ENCODE measurements at regions not wholly inside any gene's neighbourhood (a gene's known extent, or its start where the extent isn't known, plus 50 kb on each side); places are given as distances from the start of the nearest gene placed in this dataset.
"Not testable (repeated sequence)": the region's sequence is repeated elsewhere in the genome, so short reads cannot be mapped to it uniquely, and the experiment has no call there.

DNA sequence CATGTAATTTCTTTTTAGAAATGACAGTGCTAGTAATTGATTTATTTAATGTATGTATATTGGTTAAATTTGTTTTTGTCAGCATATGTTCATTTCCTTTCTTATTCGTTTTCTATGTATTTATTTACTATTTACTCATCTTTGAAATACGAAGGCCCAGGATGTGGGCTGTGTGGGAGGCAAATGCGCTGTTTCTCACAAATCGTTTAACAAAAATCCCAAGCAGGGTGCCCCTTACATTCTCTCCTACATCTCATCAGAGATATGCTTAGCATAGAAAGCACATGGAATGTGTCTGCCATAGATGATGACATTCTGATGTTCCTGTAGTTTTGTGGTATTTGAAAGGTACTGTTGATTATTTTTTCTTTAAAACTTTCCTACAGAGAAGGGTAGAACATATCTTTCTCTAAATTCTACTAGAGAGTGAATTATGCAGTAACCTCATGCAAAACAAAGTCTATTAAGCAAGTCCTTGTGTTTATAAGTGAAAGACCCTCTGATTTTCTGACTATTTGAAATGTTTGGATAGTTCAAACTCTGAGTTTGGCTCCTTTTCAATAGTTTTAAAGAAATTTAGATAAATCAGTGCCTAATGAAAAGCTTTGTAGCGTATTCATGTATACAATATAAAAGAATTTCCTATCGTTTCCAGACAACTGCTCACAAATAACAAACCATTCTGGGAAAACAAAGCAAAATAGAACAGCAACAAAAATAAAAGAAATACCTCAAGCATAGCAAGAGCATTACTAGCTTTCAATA, 111.1 kb upstream of the VGLL3 start:
- no peak for DNase-seq

DNA sequence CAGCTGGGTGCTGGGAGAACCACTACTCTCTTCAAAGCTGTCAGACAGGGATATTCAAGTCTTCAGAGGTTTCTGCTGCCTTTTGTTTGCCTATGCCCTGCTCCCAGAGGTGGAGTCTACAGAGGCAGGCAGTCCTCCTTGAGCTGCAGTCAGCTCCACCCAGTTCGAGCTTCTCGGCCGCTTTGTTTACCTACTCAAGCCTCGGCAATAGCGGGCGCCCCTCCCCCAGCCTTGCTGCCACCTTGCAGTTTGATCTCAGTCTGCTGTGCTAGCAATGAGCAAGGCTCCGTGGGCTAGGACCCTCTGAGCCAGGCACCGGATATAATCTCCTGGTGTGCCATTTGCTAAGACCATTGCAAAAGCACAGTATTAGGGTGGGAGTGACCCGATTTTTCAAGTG, 106.8 kb upstream of the VGLL3 start:
- DNase-seq, result not testable (repeated sequence)

DNA sequence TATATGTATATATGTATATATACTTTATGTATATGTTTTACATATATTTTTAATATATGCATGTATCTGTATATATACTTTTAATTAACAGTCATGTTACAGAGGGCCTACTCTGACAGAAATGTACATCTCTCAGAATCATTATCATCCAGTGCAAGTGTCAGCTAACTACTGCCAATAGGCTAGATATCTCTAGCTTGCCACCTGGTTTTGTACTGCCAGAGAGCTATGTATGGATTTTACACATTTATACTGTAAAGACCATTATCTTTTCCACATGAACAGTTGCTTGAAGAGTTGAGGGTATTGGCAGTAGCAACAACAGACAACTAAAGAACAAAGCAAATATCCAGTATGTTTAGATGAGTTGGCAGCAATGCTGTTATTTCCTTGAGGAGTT, 99.7 kb upstream of the VGLL3 start:
- no peak for DNase-seq

DNA sequence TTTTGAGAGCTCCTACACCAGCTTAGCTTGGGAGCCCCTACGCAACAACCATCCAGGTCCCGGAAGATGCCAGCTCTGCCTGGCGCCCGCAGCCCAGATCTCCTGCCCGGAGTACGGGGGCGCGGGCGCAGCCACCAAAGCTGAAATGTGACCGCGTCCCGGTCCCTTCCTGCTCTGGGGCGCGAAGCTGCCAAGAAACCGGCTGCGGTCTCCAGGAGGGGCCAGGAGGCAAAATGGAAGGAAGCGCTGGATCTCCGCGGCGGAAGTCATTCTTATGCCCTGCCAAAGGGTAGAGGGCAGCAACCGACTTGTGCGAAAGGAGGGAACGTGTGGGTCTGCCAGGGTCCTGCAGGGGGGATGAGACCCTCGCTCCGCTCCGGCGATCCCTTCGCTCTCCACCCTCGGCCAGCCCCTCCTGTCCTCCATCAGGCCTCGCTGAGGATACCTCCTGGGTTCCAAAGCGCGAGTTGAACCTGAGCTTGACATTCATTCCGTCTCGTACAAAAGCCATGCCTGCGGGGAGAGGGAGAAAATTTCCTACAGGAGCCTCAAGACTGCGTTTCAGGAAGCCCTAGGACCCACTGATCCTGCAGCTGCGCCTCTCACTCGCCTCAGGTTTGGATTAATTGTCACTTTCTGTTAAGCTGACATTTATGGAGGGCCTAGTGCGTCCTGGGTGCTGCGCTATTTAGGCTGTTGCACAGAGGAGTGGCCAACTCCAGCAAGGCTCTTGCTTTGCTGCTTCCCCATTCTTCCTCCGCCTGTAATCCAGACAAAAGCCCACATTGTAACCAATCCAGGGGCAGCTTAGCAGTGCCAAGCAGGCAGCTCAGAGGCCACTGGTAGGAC, 98.3 kb upstream of the VGLL3 start:
- DNase-seq, result peak in 55 of 56 donors; percentile 17 to 89 (median 70)

DNA sequence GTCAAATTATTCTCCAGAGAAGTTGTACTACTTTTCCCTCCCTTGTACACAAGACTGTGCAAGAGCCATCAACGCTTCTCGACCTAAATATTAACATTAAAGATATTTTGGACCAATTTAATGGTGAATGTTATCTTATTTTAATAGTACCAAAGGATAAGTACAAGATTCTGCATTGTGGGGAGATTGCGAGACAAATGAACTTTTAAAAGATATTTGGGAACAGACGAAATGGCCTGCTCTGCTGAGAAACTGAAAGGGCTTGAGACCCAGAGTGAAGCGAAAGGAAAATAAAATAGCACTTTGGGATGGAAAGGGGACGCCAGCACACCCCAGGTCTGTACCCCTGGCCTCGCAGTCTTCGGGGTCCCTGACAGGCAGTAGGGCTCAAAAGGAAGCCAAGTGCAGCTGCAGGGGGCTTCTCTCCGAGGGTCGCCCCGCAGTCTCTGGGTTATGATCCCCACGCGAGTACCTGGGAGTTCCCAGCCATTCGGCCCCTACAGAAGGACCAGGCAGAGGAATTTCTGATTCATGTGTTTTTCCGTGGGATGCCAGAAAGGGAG, 97.6 kb upstream of the VGLL3 start:
- DNase-seq, result peak in 6 of 56 donors; percentile 20 to 63 (median 32)

DNA sequence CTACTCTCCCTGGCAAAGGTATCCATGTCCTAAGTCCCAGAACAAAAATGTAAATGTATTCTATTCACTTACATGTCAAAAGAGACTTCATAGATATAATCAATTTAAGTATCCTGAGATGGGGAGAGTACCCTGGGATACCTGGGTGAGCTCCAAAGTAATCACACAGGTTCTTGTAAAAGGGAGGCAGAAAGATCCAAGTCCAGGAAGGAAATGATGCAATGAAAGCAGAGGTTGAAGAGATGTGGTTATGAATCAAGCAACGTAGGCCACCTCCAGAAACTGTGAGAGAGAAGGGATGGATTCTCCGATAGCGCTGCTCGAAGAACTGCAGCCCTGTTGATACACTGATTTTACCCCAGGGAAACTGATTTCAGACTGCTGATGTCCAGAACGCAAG, 93.9 kb upstream of the VGLL3 start:
- DNase-seq, result no peak

DNA sequence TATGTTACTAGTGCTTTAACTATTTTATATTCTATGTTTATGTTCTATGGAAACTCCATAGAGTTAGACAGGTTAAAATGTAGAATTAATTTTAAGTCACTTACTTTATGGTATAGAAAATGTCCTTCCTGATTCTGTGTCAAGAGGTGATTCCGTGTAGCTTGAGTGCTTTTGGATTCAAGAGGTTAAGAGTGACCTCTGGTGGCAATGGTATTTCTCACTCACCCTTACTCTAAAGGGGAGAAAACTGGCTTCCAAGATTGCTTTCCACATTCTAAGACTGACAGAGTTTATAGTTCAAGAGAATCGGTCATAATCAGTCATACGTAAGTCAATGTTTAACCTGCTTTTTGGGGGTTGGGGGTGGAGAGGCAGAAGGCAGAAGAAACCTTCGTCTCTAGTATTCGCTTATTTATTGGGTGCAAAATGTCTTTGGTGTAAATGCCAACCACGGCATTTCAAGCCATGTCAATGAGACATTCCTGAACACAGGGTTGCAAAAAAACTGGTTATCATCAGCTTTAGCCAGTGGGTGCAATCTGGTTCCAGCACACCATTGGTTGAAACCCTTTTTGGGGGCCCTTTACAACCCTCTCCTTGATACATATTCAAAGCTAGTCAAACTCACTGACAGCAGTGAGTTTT, 92.0 kb upstream of the VGLL3 start:
- DNase-seq, result peak in 5 of 56 donors; percentile 3 to 44 (median 12)

DNA sequence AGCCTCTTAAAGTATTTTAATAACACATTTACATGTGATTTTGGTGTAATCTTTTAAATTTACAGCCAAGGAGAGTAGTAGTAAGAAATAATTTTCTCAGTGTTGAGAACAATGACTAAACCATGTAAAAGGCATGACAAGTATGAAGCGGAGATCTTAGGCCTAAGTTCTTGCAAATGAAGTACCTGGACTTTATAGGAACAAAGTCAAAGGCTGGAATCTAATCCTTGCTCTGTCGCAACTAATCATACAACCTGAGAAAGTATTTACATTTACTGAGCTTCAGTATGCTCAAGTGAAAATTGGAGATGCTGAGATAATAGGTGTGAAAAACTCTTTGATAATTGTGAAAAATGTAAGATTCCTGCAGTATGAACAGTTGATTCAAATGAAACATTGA, 86.4 kb upstream of the VGLL3 start:
- no peak for DNase-seq

DNA sequence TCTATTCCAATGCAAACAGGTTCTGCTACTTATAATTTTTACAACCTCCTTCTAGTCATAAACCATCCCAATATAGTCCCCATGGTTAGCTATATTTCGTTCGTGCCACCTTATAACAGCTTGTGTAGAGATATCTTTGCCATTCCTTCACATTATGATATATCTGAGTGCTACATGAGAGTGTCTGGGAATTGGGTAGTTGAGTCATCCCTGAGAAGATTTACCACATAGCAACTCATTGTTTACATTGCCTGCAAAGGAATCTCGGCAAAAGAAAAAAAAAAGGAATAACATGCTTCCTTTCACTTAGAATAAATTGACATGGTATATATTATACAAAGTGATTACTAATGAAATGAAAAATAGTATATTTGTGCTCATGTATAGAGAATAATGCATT, 86.0 kb upstream of the VGLL3 start:
- no peak for DNase-seq

DNA sequence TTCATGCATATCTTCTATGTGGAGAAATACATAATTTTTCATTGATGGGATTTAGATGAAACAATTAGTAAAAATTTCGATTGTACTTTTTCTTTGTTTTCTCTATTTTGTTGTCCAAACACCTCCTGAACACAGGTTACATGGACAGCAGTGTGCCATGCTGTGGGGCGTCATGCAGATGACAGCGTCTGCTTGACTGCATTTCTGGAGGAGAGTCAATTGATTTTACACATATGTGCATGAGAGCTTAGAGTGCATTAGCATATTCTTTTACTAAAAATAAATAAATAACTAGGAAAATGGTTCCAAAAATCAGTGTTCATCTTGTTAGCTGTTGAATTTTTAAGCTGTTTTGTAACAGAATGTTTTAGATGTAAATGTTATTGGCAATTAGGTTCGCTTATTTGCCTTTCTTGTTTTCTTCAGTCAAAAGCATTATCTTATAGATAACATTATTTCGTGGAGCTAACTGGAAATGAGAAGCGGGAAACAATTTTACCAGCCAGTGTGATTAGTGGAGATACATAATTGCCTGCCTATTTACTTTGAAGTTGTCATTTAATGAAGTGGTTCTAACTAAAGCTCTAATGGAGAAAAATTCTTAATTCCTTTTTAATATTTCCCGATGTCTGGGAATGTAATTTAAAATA, 82.7 kb upstream of the VGLL3 start:
- no peak for DNase-seq

DNA sequence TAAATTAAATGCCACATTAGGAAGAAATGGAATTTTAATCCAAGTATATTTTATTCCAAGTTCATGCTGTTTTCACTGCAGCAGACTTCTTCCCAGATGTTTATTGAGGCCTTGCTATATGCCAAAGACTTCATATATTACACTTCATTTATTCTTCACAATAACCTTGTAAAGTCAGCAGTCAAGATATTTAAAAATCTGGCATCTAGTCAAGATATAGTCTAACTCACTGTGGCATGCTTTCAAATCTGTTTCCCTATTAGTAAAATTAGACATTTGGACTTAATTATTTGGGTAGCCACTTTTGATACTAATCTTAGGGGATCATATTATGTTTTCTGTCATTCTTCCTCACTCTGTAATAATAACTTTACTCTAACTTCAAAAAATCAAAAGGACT, 81.5 kb upstream of the VGLL3 start:
- DNase-seq, result no peak

DNA sequence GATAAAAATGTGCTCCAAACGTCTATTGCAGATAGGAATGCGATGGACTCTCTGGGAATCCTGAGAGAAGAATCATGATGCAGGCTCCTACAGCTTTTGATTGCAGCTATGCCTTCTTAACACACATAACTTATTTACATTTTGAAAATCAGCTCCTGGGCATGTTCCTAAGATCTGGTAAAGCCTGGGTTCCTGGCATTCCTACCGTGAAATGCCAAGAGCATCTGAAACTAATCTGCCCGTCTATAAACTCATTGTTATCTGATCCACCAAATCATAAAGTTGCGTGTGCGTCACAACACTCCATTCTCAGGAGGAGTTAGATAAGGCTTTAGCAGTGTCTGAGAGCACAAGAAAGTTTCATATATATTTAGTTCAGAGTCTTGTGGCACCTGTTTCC, 79.0 kb upstream of the VGLL3 start:
- DNase-seq, result no peak

DNA sequence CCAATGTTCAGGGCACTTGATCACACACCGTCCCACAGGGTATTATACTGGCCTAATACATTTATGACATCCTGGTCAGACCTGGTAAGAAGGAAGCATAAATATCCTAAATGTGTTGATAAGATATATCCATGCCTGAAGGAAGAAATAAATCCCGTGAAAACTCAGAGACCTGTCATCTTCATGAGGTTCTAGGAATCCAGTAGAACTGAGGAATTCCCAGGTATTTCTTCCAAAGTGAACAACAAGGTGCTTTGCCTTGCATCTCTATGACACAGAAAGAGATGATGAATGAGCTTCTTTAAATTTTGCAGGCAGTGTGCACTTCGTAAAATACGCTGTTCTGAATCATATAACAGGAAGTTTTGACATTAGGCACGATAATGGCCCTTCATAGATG, 78.1 kb upstream of the VGLL3 start:
- no peak for DNase-seq

DNA sequence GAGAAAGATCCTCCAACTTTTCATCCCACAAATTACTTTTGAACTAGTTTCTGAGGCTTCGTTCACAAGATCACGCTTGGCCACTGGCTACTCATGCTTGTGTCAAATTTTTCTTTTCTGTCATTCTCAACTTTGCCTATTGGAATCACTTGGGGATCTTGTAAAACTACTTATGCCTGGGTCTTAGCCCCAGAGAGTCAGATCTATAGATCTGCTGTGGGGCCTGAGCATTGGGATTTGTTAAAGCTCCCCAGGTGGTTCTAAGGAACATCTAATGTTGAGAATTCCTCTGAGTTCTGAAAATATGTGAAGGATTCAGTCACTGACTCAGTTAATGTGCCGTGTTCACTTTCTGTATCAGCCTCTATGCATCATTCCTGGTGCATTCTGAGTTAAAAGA, 71.7 kb upstream of the VGLL3 start:
- DNase-seq, result no peak

DNA sequence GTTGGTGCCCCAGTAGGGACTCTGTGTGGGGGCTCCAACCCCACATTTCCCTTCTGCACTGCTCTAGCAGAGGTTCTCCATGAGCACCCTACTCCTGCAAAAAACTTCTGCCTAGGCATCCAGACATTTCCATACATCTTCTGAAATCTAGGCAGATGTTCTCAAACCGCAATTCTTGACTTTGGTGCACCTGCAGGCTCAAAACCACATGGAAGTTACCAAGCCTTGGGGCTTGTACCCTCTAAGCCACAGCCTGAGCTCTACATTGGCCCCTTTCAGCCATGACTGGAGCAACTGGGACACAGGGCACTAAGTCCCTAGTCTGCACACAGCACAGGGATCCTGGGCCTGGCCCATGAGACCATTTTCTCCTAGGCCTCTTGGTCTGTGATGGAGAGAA, 66.5 kb upstream of the VGLL3 start:
- no peak for DNase-seq

DNA sequence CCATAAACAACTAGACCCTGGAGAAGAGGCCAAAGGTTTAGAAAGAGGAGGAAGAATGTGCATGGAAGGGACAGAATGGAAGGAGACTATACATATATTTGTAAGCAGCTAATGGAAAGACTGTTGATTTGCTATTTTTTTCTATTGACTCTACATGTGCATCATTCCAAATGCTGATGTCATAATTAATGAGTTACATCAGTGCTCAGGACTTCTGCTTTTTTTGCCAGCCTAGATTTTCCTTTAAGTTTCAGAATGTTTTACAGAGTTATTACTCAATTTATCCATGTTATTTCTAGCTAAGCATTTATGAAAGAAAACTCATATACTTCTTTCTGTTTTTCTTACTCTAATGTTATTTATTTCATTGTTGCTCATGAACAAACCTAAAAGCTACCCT, 62.6 kb upstream of the VGLL3 start:
- no peak for DNase-seq

DNA sequence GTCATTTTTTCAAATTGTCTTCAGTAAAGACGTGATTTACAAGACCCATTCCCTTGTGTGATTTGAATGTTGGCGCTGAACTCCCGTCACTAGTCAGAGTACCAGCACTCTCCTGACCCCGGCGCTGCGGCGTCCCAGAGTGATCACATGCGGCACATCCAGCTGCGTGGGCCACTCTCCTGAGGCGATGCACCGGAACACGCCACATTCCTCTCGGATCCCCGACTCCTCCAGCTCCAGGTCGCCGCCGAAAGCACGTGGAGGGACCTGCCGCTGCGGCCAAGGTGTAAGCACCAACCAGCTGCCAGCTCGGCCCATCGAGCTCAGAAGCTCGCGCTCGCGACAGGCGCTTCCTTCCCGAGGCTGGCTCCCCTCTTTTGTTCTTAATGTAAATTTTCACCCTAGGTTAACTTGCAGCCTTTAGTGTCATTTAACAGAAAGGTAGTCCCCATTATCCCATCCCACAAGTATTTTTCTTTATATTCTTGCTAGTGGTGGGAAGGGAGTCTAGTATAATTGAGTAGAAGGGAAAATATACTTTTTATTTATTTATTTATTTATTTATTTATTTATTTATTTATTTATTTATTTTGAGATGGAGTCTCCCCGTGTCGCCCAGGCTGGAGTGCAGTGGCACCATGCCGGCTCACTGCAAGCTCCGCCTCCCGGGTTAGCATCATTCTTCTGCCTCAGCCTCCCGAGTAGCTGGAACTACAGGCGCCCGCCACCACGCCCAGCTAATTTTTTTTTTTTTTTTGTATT, 61.7 kb upstream of the VGLL3 start:
- no peak for DNase-seq

DNA sequence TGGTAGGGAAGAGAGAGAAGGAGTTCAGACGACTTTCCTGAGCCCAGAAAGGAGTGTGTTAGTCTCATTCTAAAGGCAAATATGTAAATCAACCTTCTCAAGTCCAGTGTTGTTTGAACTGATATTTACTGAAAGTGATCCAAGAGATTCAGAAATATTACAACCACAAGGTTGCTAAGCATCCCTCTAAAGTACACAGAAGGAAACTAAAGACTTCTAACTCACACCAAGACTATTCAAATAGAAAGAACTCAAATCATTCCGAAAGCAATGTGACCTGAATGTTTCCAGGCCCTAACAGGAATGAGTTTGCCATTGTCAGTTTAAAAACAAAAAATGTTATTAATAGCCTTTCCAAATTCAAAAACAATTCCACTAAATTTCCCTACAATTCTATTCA, 56.9 kb upstream of the VGLL3 start:
- DNase-seq, result no peak

DNA sequence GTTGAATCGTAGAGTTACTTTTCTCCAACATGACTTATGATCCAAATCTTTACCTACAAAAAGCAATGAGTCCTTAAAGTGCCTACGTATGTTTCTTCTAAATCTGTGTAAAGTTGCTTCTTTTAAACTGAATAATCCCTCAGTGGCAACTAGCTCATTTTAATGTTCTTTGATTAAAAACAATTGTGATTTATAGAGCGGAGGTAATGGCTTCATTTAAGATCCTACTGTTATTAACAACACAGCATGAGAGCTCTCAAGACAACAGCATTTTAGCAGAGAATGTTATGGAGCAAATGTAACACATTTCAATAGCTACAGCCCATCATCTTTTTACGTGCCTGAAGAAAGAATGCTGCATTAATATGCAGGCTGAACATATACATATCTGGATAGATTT, 55.3 kb upstream of the VGLL3 start:
- no peak for DNase-seq

DNA sequence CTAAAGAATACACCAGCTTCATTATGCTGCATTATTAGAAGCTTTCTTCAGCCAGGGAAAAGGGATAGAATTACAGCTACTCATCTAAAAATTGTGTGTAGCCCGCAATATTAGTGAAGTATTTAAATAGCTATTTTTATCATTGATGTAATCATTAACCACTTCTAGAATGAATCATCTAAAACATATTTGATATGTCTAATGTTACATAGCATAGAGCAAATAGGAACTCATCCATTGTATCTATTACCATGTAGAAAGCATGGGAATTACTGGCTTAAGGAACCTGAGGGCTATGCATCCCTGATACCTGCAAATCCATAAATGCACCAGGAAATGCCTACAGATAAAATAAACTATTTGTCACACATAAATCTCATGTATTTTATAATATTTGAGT, 54.5 kb upstream of the VGLL3 start:
- no peak for DNase-seq

DNA sequence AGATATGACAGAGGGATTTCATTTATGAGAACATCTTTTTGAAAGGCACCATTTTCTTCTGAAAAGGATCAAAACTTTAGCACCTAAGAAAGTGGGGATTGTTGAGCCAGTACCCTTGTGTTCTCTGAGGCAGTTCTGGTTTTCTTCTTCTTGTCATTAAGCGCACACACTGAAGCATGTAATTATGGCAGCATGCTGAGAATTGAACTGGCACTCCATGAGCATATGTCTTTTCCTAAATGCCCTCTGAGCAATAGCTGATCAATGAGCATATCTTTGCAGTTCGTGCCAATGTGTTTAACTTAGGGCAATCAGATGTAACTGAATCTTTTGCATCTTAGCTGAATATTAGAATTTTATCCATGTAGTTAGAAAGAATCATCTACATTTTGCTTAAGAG, 53.9 kb upstream of the VGLL3 start:
- no peak for DNase-seq

Measured in amygdala (tissue), 56 donors.